GM21717 (cell line): ENCODE measurements at regions not wholly inside any gene's neighbourhood (a gene's known extent, or its start where the extent isn't known, plus 50 kb on each side); places are given as distances from the start of the nearest gene placed in this dataset.

Experiments
- ATAC-seq: cut with Tn5 transposase; IDR thresholded peaks from one replicate; pipeline ENCODE4 v1.9.1; 2021; ENCODE audit warnings: mild to moderate bottlenecking, moderate library complexity; ENCODE audit not compliant: unreplicated experiment

- ATAC-seq, result no peak
Observed at GRCh38 chr20:10861090-10861489, 187.3 kb upstream of the JAG1 start.

- no peak for ATAC-seq
Observed at GRCh38 chr20:10861619-10862018, 187.8 kb upstream of the JAG1 start.

- no peak for ATAC-seq
Observed at GRCh38 chr20:10863337-10864060, 189.7 kb upstream of the JAG1 start.

DNA sequence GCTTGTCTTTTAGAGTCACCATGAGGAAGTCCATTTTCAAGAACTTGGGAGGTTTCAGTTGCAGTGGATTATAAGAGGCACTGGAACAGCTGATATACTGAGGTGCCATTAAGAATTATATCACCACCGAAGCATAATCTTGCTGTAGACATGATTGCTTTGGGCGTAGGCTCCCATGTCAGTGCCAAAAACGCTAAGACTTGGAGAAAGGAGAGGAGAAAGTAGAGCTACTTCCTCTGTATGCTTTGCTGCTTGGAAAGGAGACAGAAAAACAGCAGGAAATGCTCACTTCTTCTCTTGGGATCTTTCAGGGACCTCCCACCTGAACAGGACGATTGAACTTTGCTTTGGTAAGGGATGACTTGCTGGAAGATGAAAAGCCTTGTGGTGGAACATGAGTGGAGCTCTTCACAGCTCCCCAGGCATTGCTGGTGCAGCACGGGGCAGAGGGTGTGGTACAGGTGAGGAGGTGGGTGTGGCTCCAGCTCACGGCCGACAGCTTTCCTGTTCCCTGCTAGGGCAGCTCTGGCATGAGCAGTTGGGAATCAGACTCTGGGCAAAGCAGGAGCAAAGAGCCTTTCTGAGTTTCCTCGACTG is 190.4 kb upstream of the JAG1 start:
- ATAC-seq, result no peak

- no peak for ATAC-seq
Observed at GRCh38 chr20:10868299-10868698, 194.5 kb upstream of the JAG1 start.

DNA sequence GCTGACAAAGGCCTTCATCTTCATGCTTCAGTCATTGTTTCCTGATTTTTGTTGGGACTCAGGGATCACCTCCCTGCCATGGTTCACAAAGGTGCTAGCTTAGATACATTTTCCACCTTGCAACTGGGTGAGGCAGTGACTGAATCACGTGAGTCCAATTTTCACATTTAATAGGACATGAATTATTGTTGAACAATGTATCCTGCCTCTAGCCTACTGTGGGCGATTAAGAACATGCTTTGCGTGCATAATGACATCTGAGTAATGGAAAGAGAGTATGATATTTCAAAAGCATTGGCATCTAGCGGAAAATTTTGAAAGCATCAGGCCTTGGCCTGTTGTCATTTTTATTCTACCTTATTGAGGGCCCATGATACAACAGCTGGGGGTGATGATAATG is 199.2 kb upstream of the JAG1 start:
- no peak for ATAC-seq

DNA sequence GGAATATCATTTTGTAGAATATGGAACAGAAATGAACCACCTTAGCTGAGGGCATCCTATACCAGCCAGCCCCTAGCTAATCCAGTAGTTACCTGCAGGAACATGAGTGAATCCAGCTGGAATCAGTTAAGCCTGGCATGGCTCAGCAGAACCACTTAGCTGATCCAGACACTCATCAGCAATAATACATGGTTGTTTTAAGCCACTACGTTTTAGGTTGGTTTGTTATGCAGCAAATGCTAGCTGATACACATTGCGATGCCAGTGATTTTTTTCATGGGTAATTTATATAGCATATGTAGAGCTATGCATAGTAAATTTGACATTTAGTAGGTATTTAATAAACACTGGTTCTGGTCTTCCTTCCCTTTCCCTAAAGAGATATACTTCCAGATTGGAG is 201.9 kb upstream of the JAG1 start:
- ATAC-seq, result no peak

DNA sequence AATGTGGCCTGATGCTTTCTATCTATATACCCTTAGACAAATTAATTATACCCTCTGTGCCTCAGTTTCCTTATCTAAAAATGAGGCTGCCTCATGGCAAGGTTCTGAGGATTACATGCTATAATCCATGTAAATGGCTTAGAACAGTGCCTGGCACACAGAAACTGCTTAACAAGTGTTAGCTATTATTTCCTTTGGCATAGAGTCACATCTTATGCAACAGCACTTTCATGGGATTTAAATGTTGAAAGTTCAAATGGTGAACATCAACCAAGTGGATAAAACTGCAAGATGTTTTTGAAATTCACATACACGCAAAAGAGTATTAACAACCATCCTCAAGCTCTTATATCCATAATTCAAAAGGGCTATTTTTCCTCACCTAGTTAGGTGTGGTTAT is 202.8 kb upstream of the JAG1 start:
- no peak for ATAC-seq

DNA sequence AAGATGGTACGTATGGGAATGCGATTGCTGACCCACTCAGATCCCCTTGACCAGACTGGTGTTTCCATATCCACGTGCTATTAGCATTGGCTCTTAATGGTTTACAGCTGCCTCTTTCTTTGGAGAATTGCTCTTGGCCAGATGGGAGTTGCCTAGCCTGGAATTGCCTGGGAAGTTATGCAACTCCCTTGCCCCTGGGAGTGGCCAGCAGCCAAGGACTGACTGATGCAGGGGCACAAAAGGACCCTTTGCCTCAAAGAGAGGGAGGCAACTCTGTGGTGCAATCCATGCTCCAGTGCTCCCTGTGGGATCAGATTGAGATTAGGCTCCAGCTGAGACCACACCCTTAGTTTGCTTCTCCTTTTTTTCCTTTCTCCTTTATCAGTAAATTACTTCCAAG is 203.5 kb upstream of the JAG1 start:
- ATAC-seq, result no peak

DNA sequence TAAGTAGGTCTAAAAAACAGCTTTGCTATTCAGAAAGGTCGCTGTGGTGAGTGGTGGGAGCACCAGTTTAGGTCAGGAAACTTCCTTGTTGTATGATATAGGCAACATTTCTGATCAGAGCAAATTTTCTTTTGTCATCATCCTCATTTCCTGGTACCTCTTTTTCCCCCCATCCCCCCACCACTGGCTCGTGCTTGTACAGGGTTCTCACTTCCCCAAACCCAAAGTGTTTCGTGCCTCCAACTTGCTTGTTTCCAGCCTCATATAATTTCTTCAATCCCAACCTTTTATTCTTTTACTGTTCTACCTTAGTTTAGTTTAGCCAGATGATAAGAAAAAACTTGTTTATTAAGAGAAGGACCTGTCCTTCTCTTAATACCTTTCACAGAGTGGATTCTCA is 209.4 kb upstream of the JAG1 start:
- no peak for ATAC-seq

- ATAC-seq, result no peak
Observed at GRCh38 chr20:10893321-10893720, 219.5 kb upstream of the JAG1 start.

- ATAC-seq, result no peak
Observed at GRCh38 chr20:10897336-10897735, 223.5 kb upstream of the JAG1 start.

DNA sequence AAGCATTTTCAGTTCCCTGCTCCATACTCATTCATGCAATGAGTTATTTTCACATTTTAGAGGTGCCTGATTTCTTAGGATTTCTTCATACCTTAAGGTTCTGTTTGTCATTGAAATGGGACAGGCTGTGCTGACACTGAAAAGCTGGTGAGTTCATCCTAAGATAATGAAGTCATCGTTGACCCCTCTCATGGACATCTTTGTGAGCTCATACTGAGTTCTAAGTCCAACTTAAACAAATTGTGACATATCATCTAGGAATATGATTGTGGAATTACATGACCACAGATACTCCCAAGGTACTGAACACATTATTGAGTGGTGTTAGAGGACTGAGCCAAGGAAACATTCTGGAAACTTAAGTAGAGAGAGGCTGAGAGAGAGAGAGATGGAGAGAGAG is 224.8 kb upstream of the JAG1 start:
- ATAC-seq, result no peak

DNA sequence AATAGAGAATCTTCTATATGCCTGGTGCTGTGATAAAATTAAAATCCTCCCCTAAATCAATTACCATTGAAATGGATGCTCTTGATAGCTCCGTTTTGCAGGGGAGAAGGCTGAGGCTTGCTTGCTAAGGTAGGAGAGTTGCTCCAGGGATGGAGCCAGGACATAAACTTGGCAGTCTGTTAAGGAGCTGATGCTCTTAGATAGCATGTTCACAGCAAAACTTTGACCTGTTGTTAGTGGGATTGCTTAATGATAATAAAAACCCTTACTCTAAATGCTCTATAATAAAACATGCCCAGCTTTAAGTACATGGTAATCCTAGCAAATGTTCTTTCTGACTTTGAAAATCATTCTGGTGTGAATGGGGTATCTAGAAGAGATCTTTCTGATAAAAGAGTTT is 228.4 kb upstream of the JAG1 start:
- ATAC-seq, result no peak

DNA sequence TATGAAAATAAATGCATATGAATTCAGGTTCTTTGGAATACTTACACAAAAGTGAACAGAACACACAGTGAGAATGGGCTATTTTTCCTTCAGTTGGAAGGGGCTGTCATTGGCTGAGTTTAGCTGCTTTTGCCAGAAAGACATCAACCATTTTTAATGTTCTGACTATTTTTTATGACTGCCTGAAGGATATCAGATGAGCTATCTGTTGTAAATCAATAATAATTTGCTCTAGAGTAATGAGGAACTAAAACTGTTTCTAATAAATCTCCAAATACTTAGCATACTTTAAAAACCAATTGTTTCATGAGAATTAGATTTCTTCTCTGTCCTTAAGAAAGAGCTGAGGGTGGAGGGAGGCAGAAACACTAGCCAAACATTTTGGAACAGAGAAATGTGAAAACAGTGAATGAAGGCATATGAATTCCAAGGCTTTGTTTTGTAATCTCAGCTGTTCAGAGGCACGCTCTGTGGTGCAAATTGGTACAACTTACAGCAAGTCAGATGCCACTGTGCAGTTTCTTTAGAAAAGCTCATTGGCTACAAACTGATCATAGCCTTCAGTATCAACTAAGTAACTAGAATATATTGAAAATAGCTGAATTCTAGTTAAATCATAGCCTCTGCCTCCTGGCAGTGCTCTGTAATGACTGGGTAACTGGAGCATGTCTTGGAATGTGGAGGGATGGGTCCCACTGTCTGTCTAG is 228.9 kb upstream of the JAG1 start:
- no peak for ATAC-seq

DNA sequence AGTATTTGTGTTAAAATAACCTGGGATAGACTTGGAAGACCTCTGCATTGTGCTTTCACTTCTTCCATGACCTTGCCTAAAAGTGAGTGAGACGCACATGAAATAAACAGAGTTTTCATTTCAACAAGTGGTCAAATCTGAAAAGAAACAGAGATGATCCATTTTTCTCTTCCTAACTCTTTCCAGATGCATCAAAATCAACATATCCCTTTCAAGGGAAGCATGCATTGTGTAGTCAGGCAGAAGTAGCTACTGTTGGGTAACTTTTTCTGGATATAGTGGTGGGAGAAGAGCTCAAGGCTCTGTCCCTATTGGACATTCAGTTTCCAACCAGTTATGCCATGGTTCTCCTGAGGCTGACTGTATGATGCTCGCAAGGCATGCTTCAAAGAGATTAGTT is 233.0 kb upstream of the JAG1 start:
- no peak for ATAC-seq

GRCh38 chr20:10909803-10910202 is 236.0 kb upstream of the JAG1 start:
- ATAC-seq, result no peak

GRCh38 chr20:10910535-10911178 is 236.9 kb upstream of the JAG1 start:
- no peak for ATAC-seq

DNA sequence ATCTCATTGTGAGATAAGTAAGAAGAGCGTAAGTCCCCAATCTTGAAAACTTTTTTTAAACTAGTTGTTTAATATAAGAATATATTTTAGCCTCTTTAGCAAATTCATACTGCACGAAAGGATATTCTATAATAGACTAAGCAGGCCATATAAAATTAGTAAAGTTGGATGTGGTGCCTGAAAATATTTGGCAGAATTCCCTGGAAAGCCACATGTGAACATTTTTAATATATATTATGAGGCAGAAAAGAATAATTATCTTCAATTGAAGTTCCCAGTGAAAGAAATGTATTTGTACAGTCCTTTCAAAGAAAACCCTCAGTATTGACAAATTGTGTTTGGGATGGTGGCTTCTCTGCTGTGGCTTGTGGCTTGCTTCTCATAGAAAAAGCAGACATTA is 237.5 kb upstream of the JAG1 start:
- ATAC-seq, result no peak

DNA sequence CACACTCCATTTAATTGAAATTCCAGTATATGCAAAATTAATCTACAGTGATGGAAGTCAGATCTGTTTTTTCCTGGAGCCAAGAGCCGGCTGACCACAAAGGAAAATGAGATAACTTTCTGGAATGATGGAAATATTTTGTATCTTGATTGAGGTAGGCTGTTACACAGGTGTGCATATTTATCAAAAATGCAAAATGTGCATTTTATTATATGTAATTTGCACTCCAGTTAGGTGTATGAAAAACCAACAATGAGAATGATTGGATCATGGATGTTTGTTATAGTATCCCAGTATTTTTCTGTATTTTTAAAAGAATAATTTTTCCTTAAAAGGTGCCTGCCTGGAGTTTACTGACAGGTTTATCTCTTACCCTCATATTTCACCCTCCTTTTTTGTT is 242.0 kb upstream of the JAG1 start:
- no peak for ATAC-seq

DNA sequence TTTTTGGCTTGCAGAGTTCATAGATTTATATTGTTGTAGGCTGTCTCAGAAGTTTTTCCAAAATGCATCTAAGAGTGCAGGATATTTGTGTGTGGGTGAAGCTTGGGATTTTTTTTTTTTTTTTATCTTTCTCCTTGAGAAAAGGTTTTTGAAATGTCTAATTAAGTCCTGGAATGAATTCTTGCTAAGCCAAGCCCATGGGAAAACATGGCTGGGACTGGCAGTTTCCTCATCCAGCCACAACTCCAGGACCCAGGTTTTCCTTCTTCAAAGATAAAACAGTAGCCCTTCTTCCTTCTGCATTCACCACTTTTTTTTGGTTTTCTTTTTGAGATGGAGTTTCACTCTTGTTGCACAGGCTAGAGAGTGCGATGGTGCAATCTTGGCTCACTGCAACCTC is 242.5 kb upstream of the JAG1 start:
- ATAC-seq, result no peak

DNA sequence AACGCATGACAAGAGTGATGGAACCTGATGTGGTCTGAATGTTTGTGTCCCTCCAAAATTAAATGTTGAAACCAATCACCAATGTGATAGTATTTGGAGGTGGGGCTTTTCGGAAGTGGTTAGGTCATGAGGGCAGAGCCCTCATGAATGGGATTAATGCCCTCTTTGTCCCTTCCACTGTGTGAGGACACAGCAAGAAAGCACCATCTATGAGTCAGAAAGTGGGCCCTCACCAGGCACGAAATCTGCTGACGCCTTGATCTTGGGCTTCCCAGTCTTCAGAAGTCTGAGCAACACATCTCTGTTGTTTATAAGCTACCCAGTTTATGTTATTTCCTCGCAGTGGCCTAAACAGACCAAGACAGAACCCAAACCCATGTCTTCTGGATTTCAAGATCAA is 244.0 kb upstream of the JAG1 start:
- no peak for ATAC-seq
